Memory B cell (primary cell): ENCODE measurements at regions not wholly inside any gene's neighbourhood (a gene's known extent, or its start where the extent isn't known, plus 50 kb on each side); places are given as distances from the start of the nearest gene placed in this dataset.
"Not testable (repeated sequence)": the region's sequence is repeated elsewhere in the genome, so short reads cannot be mapped to it uniquely, and the experiment has no call there.

Source experiments
- ATAC-seq: fragments of 150-1000 bp; cut with Tn5 transposase; 2 replicates; pipeline ENCODE4 v1.10.0; 2021; ENCODE audit warnings: low read depth, mild to moderate bottlenecking, moderate library complexity
- DNase-seq, 2 donors: peaks; one replicate each; pipeline ENCODE4 v3.0.0; 2022; ENCODE audit warnings: low spot score in 2 of 2
- H3K27ac Mint-ChIP-seq: one replicate; pipeline ENCODE4 v1.8.0; 2022; ENCODE audit warnings: mild to moderate bottlenecking, moderate library complexity, mixed read lengths
- H3K27me3 Mint-ChIP-seq: one replicate; pipeline ENCODE4 v1.8.0; 2022; ENCODE audit warnings: mixed read lengths
- H3K36me3 Mint-ChIP-seq: one replicate; pipeline ENCODE4 v1.8.0; 2022; ENCODE audit warnings: mild to moderate bottlenecking, mixed read lengths
- H3K4me1 Mint-ChIP-seq: one replicate; pipeline ENCODE4 v1.8.0; 2022; ENCODE audit warnings: mixed read lengths
- H3K4me3 Mint-ChIP-seq: one replicate; pipeline ENCODE4 v1.8.0; 2022; ENCODE audit warnings: mild to moderate bottlenecking, moderate library complexity, mixed read lengths
- H3K9me3 Mint-ChIP-seq: one replicate; pipeline ENCODE4 v1.8.0; 2022; ENCODE audit warnings: mixed read lengths

GRCh38 chr4:31190671-31191070 lies 470.5 kb downstream of the PCDH7 start:
- DNase-seq (no peak), ATAC-seq (no peak)
- H3K4me3 Mint-ChIP-seq = no peak overlapping the region
- H3K36me3 Mint-ChIP-seq = no peaks in the 10 kb centered on the region
- no peaks in the 10 kb centered on the region for H3K27me3 Mint-ChIP-seq
- no peaks in the 10 kb centered on the region for H3K4me1 Mint-ChIP-seq
- no peak overlapping the region for H3K27ac Mint-ChIP-seq
- H3K9me3 Mint-ChIP-seq = peaks cover 7% of the 10 kb centered on the region

- H3K4me3 Mint-ChIP-seq = no peak overlapping the region
- ATAC-seq = no peak
- no peaks in the 10 kb centered on the region for H3K36me3 Mint-ChIP-seq
- no peak for DNase-seq
- H3K27me3 Mint-ChIP-seq = no peaks in the 10 kb centered on the region
- H3K4me1 Mint-ChIP-seq = no peaks in the 10 kb centered on the region
- H3K9me3 Mint-ChIP-seq = peaks cover 7% of the 10 kb centered on the region
- no peak overlapping the region for H3K27ac Mint-ChIP-seq
These were observed 472.2 kb downstream of the PCDH7 start for GRCh38 chr4:31192341-31192740.

- no peak overlapping the region for H3K4me3 Mint-ChIP-seq
- H3K27ac Mint-ChIP-seq = no peak overlapping the region
- DNase-seq (no peak), ATAC-seq (no peak)
- peaks cover 10% of the 10 kb centered on the region for H3K9me3 Mint-ChIP-seq
- H3K4me1 Mint-ChIP-seq = no peaks in the 10 kb centered on the region
- no peaks in the 10 kb centered on the region for H3K36me3 Mint-ChIP-seq
- no peaks in the 10 kb centered on the region for H3K27me3 Mint-ChIP-seq
These were observed 473.4 kb downstream of the PCDH7 start for GRCh38 chr4:31193521-31193920.

DNA sequence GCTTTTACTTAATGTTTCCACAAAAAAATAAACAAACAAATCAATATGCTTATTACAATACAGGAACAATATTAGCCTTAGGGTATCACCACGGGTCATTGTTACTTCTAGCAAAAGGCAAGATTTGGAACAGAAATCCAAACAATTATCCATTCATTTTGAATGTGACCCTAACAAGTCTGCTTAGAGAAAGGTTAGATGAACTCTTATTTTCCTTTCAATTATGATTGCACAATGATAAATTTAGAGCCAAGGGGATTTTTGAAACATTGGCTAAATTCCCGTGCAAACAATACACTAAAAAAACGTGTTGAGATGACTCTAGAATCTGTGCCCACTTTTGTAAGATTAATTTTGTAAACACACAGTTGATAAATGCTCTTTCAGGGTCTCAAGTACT lies 474.7 kb downstream of the PCDH7 start:
- Mint-ChIP-seq H3K4me3 (no peak overlapping the region), H3K4me1 (no peaks in the 10 kb centered on the region), H3K9me3 (peaks cover 11% of the 10 kb centered on the region), H3K27ac (no peak overlapping the region), H3K36me3 (no peaks in the 10 kb centered on the region), H3K27me3 (no peaks in the 10 kb centered on the region)
- DNase-seq (no peak), ATAC-seq (no peak)

GRCh38 chr4:31199644-31200043 lies 479.5 kb downstream of the PCDH7 start:
- Mint-ChIP-seq H3K4me1 (no peaks in the 10 kb centered on the region), H3K36me3 (no peaks in the 10 kb centered on the region), H3K9me3 (peaks cover 11% of the 10 kb centered on the region), H3K27ac (no peak overlapping the region), H3K27me3 (no peaks in the 10 kb centered on the region), H3K4me3 (no peak overlapping the region)
- DNase-seq (no peak), ATAC-seq (no peak)

- not testable (repeated sequence) for H3K4me3 Mint-ChIP-seq, H3K27me3 Mint-ChIP-seq, H3K4me1 Mint-ChIP-seq, H3K27ac Mint-ChIP-seq, DNase-seq, ATAC-seq, H3K36me3 Mint-ChIP-seq
- H3K9me3 Mint-ChIP-seq = peaks cover 11% of the 10 kb centered on the region
These were observed 481.9 kb downstream of the PCDH7 start for GRCh38 chr4:31202054-31202453.

GRCh38 chr4:31204874-31205273 lies 484.7 kb downstream of the PCDH7 start:
- peaks cover 7% of the 10 kb centered on the region for H3K9me3 Mint-ChIP-seq
- H3K27me3 Mint-ChIP-seq = no peaks in the 10 kb centered on the region

DNA sequence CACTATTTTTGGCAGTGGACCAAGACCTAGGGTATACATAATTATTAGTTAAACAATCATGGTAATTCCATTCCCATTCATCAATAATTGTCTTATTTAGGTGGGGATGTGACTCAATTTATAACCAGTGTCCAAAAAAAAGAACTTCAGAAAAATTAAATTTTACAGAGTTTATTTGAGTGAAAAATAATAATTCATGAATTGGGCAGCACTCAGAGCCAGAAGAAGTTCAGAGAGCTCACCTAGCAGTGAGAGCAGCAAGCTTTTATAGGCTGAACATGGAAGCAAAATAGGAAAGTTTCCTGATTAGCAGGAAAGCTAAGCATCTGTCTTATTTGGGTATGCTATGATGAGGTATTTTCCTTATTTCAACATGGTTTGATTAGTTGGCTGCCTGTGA lies 500.8 kb downstream of the PCDH7 start:
- Mint-ChIP-seq H3K4me3 (no peak overlapping the region), H3K27me3 (no peaks in the 10 kb centered on the region), H3K27ac (no peak overlapping the region), H3K4me1 (no peaks in the 10 kb centered on the region), H3K9me3 (peaks cover 1% of the 10 kb centered on the region), H3K36me3 (no peaks in the 10 kb centered on the region)
- no peak for ATAC-seq
- no peak for DNase-seq

More at GRCh38 chr4:31204874-31205273, 484.7 kb downstream of the PCDH7 start:
- Mint-ChIP-seq H3K4me1 (no peaks in the 10 kb centered on the region), H3K4me3 (no peak overlapping the region), H3K36me3 (no peaks in the 10 kb centered on the region), H3K27ac (no peak overlapping the region)
- DNase-seq (no peak), ATAC-seq (no peak)

GRCh38 chr4:31228068-31228467 lies 507.9 kb downstream of the PCDH7 start:
- ATAC-seq = no peak
- Mint-ChIP-seq H3K4me1 (no peaks in the 10 kb centered on the region), H3K4me3 (no peak overlapping the region), H3K27ac (no peak overlapping the region), H3K9me3 (no peaks in the 10 kb centered on the region), H3K36me3 (no peaks in the 10 kb centered on the region), H3K27me3 (no peaks in the 10 kb centered on the region)
- DNase-seq = no peak

- Mint-ChIP-seq H3K27ac (no peak overlapping the region), H3K4me1 (no peaks in the 10 kb centered on the region), H3K4me3 (no peak overlapping the region), H3K27me3 (no peaks in the 10 kb centered on the region), H3K9me3 (no peaks in the 10 kb centered on the region), H3K36me3 (no peaks in the 10 kb centered on the region)
- DNase-seq (no peak), ATAC-seq (no peak)
These were observed 510.4 kb downstream of the PCDH7 start for GRCh38 chr4:31230594-31230993.

DNA sequence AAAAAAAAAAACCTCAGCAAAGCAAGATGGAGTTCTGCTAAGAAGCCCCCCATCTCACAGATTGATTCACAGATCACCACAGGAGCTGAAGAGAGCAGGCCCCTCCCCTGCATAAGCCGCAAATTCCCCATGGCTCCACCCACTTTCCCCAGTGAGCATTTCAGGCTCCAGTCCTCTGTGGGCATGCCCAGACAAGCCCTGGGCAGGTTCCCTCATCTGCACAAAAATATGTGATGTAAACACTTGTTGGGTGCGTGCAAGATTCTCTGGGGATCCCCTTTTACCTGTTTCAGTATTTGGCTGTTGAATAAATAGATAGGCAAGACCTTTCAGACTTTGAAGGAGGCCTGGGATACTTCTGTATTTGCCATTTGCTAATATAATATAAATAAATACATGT lies 514.3 kb downstream of the PCDH7 start:
- Mint-ChIP-seq H3K36me3 (no peaks in the 10 kb centered on the region), H3K27ac (no peak overlapping the region), H3K27me3 (no peaks in the 10 kb centered on the region), H3K9me3 (peaks cover 1% of the 10 kb centered on the region), H3K4me3 (no peak overlapping the region), H3K4me1 (no peaks in the 10 kb centered on the region)
- no peak for ATAC-seq
- DNase-seq = no peak

- Mint-ChIP-seq H3K36me3 (no peaks in the 10 kb centered on the region), H3K4me3 (no peak overlapping the region), H3K27ac (no peak overlapping the region), H3K9me3 (peaks cover 1% of the 10 kb centered on the region), H3K27me3 (no peaks in the 10 kb centered on the region), H3K4me1 (no peaks in the 10 kb centered on the region)
- ATAC-seq = no peak
- DNase-seq = no peak
These were observed 514.7 kb downstream of the PCDH7 start for GRCh38 chr4:31234901-31235300.

DNA sequence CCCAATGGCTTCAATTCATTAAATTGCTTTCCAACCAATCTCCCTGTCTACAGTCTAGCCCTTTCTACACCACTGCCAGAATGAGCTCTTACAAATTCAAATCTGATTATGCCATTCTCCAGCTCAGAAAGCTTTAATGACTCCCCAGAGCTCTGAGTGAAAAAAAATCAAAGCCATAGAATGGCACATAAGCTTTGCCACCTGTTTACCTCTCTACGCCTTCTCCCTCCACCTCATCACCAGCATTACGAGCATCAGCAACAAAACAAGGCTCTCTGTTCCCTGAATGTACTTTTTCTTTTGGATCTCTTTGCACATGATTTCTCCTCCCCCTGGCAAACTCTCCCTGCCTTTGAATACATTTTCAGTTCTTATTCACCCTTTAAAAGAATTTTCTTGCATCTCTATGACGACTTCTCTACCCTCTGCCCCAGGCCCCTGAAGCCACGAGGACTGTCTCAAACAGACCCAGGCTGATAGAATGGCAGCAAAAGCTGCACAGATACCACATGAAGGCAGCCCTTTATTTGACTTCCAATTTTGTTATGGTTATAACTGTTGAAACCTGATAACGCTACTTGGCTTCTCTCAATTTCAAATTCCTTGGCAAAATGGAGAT lies 516.0 kb downstream of the PCDH7 start:
- H3K27me3 Mint-ChIP-seq = no peaks in the 10 kb centered on the region
- no peak for DNase-seq
- no peak for ATAC-seq
- peaks cover 1% of the 10 kb centered on the region for H3K9me3 Mint-ChIP-seq
- no peak overlapping the region for H3K27ac Mint-ChIP-seq
- no peaks in the 10 kb centered on the region for H3K4me1 Mint-ChIP-seq
- no peaks in the 10 kb centered on the region for H3K36me3 Mint-ChIP-seq
- H3K4me3 Mint-ChIP-seq = no peak overlapping the region

DNA sequence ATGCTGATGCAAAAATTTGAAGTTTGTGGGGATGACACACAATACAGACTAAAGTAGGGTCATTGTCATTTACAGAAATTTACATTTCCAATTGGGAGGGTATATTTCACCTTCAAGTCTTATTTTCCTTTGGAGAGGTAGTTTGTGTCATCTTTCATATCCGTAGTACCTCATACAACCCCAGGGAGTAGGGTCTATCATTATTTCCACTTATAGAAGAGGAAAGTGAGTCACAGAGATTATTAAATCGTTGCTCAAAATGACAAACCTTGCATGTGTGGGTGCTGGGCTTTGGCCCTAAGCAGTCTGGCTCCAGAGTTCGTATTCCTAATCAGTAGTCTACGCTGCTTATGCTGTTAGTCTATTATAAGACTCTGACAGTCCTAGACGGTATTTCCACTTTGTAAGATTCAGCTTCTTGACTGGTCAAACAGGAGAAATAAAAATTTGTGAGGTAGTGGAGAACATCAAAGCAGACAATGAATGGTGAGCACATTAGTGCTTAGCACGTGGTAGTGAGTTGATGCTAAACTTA lies 516.5 kb downstream of the PCDH7 start:
- ATAC-seq (no peak), DNase-seq (no peak)
- Mint-ChIP-seq H3K36me3 (no peaks in the 10 kb centered on the region), H3K27ac (no peak overlapping the region), H3K27me3 (no peaks in the 10 kb centered on the region), H3K4me1 (no peaks in the 10 kb centered on the region), H3K4me3 (no peak overlapping the region), H3K9me3 (peaks cover 1% of the 10 kb centered on the region)

- Mint-ChIP-seq H3K27ac (no peak overlapping the region), H3K36me3 (no peaks in the 10 kb centered on the region), H3K27me3 (no peaks in the 10 kb centered on the region), H3K4me1 (no peaks in the 10 kb centered on the region), H3K9me3 (peaks cover 1% of the 10 kb centered on the region), H3K4me3 (no peak overlapping the region)
- DNase-seq (no peak), ATAC-seq (no peak)
These were observed 517.1 kb downstream of the PCDH7 start for GRCh38 chr4:31237233-31237632.
